Neuronal stem cell (in vitro differentiated cells): ENCODE measurements at regions not wholly inside any gene's neighbourhood (a gene's known extent, or its start where the extent isn't known, plus 50 kb on each side); places are given as distances from the start of the nearest gene placed in this dataset.
A peak's percentile ranks its signal among the peaks of the same experiment; 100 is the strongest.

Source experiments
- DNase-seq: peaks from one replicate; pipeline ENCODE4 v3.0.0-alpha.2; 2013; ENCODE audit warnings: low spot score
- H2AFZ ChIP-seq: one replicate; pipeline ENCODE4 v1.6.1; 2013; ENCODE audit warnings: mild to moderate bottlenecking, low read length, inconsistent platforms
- H2AK5ac ChIP-seq: 2 replicates; pipeline ENCODE4 v1.6.1; 2013; ENCODE audit warnings: low read depth, mild to moderate bottlenecking, inconsistent platforms, low read length, moderate library complexity, mixed read lengths
- H2BK120ac ChIP-seq: 2 replicates; pipeline ENCODE4 v1.6.1; 2013; ENCODE audit warnings: low read depth, mild to moderate bottlenecking, inconsistent platforms, low read length, moderate library complexity, mixed read lengths
- H2BK12ac ChIP-seq: one replicate; pipeline ENCODE4 v1.6.1; 2013; ENCODE audit warnings: low read length, inconsistent platforms
- H2BK15ac ChIP-seq: 2 replicates; pipeline ENCODE4 v1.6.1; 2013; ENCODE audit warnings: mild to moderate bottlenecking, low read length, inconsistent platforms, mixed read lengths
- H2BK5ac ChIP-seq: one replicate; pipeline ENCODE4 v1.6.1; 2013; ENCODE audit warnings: inconsistent platforms, mild to moderate bottlenecking, low read length, moderate library complexity
- H3K14ac ChIP-seq: one replicate; pipeline ENCODE4 v1.6.1; 2013; ENCODE audit warnings: low read length, inconsistent platforms
- H3K18ac ChIP-seq: 2 replicates; pipeline ENCODE4 v1.6.1; 2013; ENCODE audit warnings: low read length, inconsistent platforms
- H3K23ac ChIP-seq: 2 replicates; pipeline ENCODE4 v1.6.1; 2013; ENCODE audit warnings: low read depth, mild to moderate bottlenecking, mixed read lengths, low read length, inconsistent platforms; ENCODE audit not compliant: poor library complexity
- H3K27ac ChIP-seq: replicated peaks from 3 replicates; pipeline ENCODE4 v1.5.1; 2013; ENCODE audit warnings: low read length, inconsistent platforms
- H3K27me3 ChIP-seq, 3 experiments: 2 replicates each; pipeline ENCODE4 v1.6.1; 2013; ENCODE audit warnings: low read length in 3 of 3, mild to moderate bottlenecking in 2 of 3, inconsistent platforms in 1 of 3, low read depth in 1 of 3, mixed read lengths in 1 of 3, moderate library complexity in 1 of 3; ENCODE audit not compliant: control insufficient read depth in 3 of 3, insufficient read depth in 3 of 3
- H3K36me3 ChIP-seq, 2 donors: replicated peaks in 1 of 2; 2 replicates each; pipeline ENCODE4 v1.6.1; 2013; ENCODE audit warnings: low read length in 2 of 2; ENCODE audit not compliant: control insufficient read depth in 2 of 2, insufficient read depth in 2 of 2
- H3K4ac ChIP-seq: 2 replicates; pipeline ENCODE4 v1.6.1; 2013; ENCODE audit warnings: inconsistent platforms, mild to moderate bottlenecking, low read length, moderate library complexity
- H3K4me1 ChIP-seq, 2 donors: 1 replicate in 1 of 2; 2 replicates in 1 of 2; pipeline ENCODE4 v1.6.1; 2013; ENCODE audit warnings: low read length in 2 of 2, low read depth in 1 of 2; ENCODE audit not compliant: control insufficient read depth in 2 of 2, insufficient read depth in 1 of 2
- H3K4me2 ChIP-seq: one replicate; pipeline ENCODE4 v1.6.1; 2013; ENCODE audit warnings: mild to moderate bottlenecking, low read length, inconsistent platforms; ENCODE audit not compliant: insufficient read depth, poor library complexity, severe bottlenecking
- H3K4me3 ChIP-seq, 2 donors: 2 replicates each; pipeline ENCODE4 v1.5.1; 2013; ENCODE audit warnings: low read length in 2 of 2, mild to moderate bottlenecking in 2 of 2, inconsistent platforms in 1 of 2, moderate library complexity in 1 of 2
- H3K79me1 ChIP-seq: one replicate; pipeline ENCODE4 v1.6.1; 2013; ENCODE audit warnings: low read depth, mild to moderate bottlenecking, inconsistent platforms, low read length, moderate library complexity
- H3K9ac ChIP-seq: one replicate; pipeline ENCODE4 v1.6.1; 2013; ENCODE audit warnings: mild to moderate bottlenecking, low read depth, low read length, inconsistent platforms; ENCODE audit not compliant: poor library complexity
- H3K9me3 ChIP-seq, 2 donors: replicated peaks in 1 of 2; 2 replicates each; pipeline versions ENCODE3 to v1.6.1; 2013; ENCODE audit warnings: low read length in 2 of 2, mild to moderate bottlenecking in 2 of 2, inconsistent platforms in 1 of 2, low read depth in 1 of 2, mixed read lengths in 1 of 2, moderate library complexity in 1 of 2; ENCODE audit not compliant: control insufficient read depth in 2 of 2, insufficient read depth in 1 of 2
- H4K8ac ChIP-seq: one replicate; pipeline ENCODE4 v1.6.1; 2013; ENCODE audit warnings: low read depth, mild to moderate bottlenecking, inconsistent platforms, low read length, moderate library complexity
- H4K91ac ChIP-seq: one replicate; pipeline ENCODE4 v1.6.1; 2013; ENCODE audit warnings: low read length, low read depth, mild to moderate bottlenecking, inconsistent platforms; ENCODE audit not compliant: poor library complexity
- WGBS, 2 donors: extraction: QIAGEN DNeasy Blood & Tissue Kit; methylation state at CpG; one replicate each; pipeline ENCODE4 v1.1.7; 2013; ENCODE audit warnings: missing lambda C conversion rate in 2 of 2, mixed read lengths in 1 of 2; ENCODE audit not compliant: insufficient read length in 2 of 2, insufficient replicate concordance in 1 of 2; ENCODE audit errors: extremely low coverage in 2 of 2; 5-methylcytosine and 5-hydroxymethylcytosine counted together

- Histone ChIP-seq H3K4me2 (no peak overlapping the region), H2AFZ (no peak overlapping the region), H2BK15ac (no peak overlapping the region), H3K14ac (no peak overlapping the region), H2BK120ac (no peak overlapping the region), H3K4me1 (no peaks in the 10 kb centered on the region), H3K23ac (no peak overlapping the region), H3K4me3 (no peak overlapping the region), H3K27ac (no peak overlapping the region), H3K18ac (no peak overlapping the region), H3K79me1 (no peaks in the 10 kb centered on the region), H4K8ac (no peak overlapping the region), H3K36me3 (peaks cover 0 to 2% of the 10 kb centered on the region in 2 donors), H2BK12ac (no peak overlapping the region), H3K9ac (no peak overlapping the region), H2BK5ac (no peak overlapping the region), H3K9me3 (peaks cover 0 to 2% of the 10 kb centered on the region in 2 donors), H4K91ac (no peak overlapping the region), H2AK5ac (no peak overlapping the region), H3K4ac (no peak overlapping the region), H3K27me3 (no peaks in the 10 kb centered on the region)
- no CpG with 5 or more reads among the region's 4 CpGs for WGBS, 2 donors
- DNase-seq = no peak
Observed at GRCh38 chr2:167833294-167833693, 414.1 kb downstream of the STK39 start.

GRCh38 chr2:167832868-167833287, 414.5 kb downstream of the STK39 start:
- H3K27me3 ChIP-seq = no peaks in the 10 kb centered on the region
- H3K4me3 ChIP-seq = no peak overlapping the region
- H3K18ac ChIP-seq = no peak overlapping the region
- no CpG with 5 or more reads among the region's 4 CpGs for WGBS, 2 donors
- no peak for DNase-seq
- H3K14ac ChIP-seq = no peak overlapping the region
- H3K9me3 ChIP-seq = peaks cover 0 to 2% of the 10 kb centered on the region in 2 donors
- no peak overlapping the region for H3K27ac ChIP-seq
- H3K9ac ChIP-seq = no peak overlapping the region
- no peak overlapping the region for H2BK120ac ChIP-seq
- no peak overlapping the region for H3K23ac ChIP-seq
- H2AFZ ChIP-seq = no peak overlapping the region
- H2BK12ac ChIP-seq = no peak overlapping the region
- H2BK5ac ChIP-seq = no peak overlapping the region
- no peak overlapping the region for H4K8ac ChIP-seq
- no peak overlapping the region for H2BK15ac ChIP-seq
- H3K4ac ChIP-seq = no peak overlapping the region
- H3K79me1 ChIP-seq = no peaks in the 10 kb centered on the region
- no peak overlapping the region for H3K4me2 ChIP-seq
- H3K4me1 ChIP-seq = no peaks in the 10 kb centered on the region
- H3K36me3 ChIP-seq = peaks cover 0 to 2% of the 10 kb centered on the region in 2 donors
- H2AK5ac ChIP-seq = no peak overlapping the region
- no peak overlapping the region for H4K91ac ChIP-seq

GRCh38 chr2:167827352-167828097, 419.9 kb downstream of the STK39 start:
- H3K4me1 ChIP-seq = no peaks in the 10 kb centered on the region
- H4K8ac ChIP-seq = no peak overlapping the region
- WGBS, 2 donors = no CpG with 5 or more reads among the region's 10 CpGs
- H3K23ac ChIP-seq = no peak overlapping the region
- peak overlapping the region; percentile 83 for H4K91ac ChIP-seq
- H3K27me3 ChIP-seq = no peaks in the 10 kb centered on the region
- H2BK15ac ChIP-seq = no peak overlapping the region
- H2AK5ac ChIP-seq = no peak overlapping the region
- H3K27ac ChIP-seq = no peak overlapping the region
- H3K9ac ChIP-seq = no peak overlapping the region
- no peak overlapping the region for H3K4ac ChIP-seq
- H2BK12ac ChIP-seq = no peak overlapping the region
- H3K18ac ChIP-seq = peak overlapping the region; percentile 57
- H3K79me1 ChIP-seq = no peaks in the 10 kb centered on the region
- H3K9me3 ChIP-seq = peaks cover 2 to 3% of the 10 kb centered on the region in 2 donors
- no peak overlapping the region for H2BK120ac ChIP-seq
- H2AFZ ChIP-seq = no peak overlapping the region
- peak overlapping the region; percentile 66 for H3K14ac ChIP-seq
- no peaks in the 10 kb centered on the region for H3K36me3 ChIP-seq
- no peak for DNase-seq
- no peak overlapping the region for H3K4me3 ChIP-seq
- H3K4me2 ChIP-seq = no peak overlapping the region
- no peak overlapping the region for H2BK5ac ChIP-seq

- no peak overlapping the region for H3K9ac ChIP-seq
- H3K9me3 ChIP-seq = peaks cover 2 to 4% of the 10 kb centered on the region in 2 donors
- no peak overlapping the region for H3K4ac ChIP-seq
- no peak overlapping the region for H3K14ac ChIP-seq
- no peak overlapping the region for H2BK15ac ChIP-seq
- no peak overlapping the region for H3K4me2 ChIP-seq
- H3K23ac ChIP-seq = no peak overlapping the region
- no peak for DNase-seq
- no CpG with 5 or more reads among the region's 3 CpGs for WGBS, 2 donors
- H3K4me3 ChIP-seq = no peak overlapping the region
- no peak overlapping the region for H2AK5ac ChIP-seq
- no peak overlapping the region for H4K91ac ChIP-seq
- H3K79me1 ChIP-seq = no peaks in the 10 kb centered on the region
- H2BK12ac ChIP-seq = no peak overlapping the region
- no peak overlapping the region for H2AFZ ChIP-seq
- H2BK5ac ChIP-seq = no peak overlapping the region
- H3K27ac ChIP-seq = no peak overlapping the region
- H3K18ac ChIP-seq = no peak overlapping the region
- H3K27me3 ChIP-seq = no peaks in the 10 kb centered on the region
- no peak overlapping the region for H2BK120ac ChIP-seq
- H4K8ac ChIP-seq = no peak overlapping the region
- H3K4me1 ChIP-seq = no peaks in the 10 kb centered on the region
- H3K36me3 ChIP-seq = no peaks in the 10 kb centered on the region
Observed at GRCh38 chr2:167826906-167827305, 420.5 kb downstream of the STK39 start.
